ENCODE measurements at regions not wholly inside any gene's neighbourhood (a gene's known extent, or its start where the extent isn't known, plus 50 kb on each side); places are given as distances from the start of the nearest gene placed in this dataset.

DNA sequence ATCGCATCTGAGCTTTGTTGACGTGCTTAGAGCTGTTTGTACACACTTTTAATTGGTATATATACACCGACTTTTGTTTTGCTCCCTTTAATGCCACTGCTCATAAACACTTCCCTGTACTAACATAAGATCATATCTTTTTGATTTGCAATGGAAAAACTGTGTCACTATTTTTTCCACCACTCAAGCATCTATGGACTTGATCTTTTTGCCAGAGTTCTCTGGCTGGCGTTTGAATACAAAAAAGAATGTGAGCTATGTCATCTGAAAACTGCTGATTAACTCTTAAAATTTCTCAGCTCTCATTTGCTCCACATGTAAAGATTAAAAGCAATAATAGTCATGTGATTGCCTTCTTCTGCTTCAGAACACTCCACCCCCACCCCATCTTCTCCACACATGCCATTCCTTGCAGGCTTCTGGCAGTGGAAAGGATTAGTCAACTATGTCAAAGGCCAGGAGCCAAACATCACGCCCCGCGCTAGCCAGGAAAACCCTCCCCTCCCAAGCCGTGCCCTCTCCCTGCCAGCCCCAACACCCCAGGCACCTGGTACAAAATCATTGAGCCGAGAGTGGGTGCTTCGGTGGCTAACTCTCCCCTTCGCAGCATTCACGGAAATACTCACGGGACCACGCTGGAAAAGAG, 123.4 kb upstream of the MEF2A start:
- Mint-ChIP-seq H3K9me3 (no peaks in the 10 kb centered on the region), H3K4me1 (peaks cover 15% of the 10 kb centered on the region), H3K27ac (no peak overlapping the region), H3K4me3 (no peak overlapping the region), H3K27me3 (ENCODE audit: low read depth) (no peaks in the 10 kb centered on the region), H3K36me3 (no peaks in the 10 kb centered on the region)
- CTCF ChIA-PET: interaction anchor here (0.5 kb wide), 1 partner anchor 533 kb away, joined by 3 read pairs; no protein-coding TSS in a partner anchor
- no peak for TF ChIP-seq ZNF671 (CRISPR knock-in tag; IDR thresholded peaks at IDR 0.05)
- TF ChIP-seq, protein P1, sequence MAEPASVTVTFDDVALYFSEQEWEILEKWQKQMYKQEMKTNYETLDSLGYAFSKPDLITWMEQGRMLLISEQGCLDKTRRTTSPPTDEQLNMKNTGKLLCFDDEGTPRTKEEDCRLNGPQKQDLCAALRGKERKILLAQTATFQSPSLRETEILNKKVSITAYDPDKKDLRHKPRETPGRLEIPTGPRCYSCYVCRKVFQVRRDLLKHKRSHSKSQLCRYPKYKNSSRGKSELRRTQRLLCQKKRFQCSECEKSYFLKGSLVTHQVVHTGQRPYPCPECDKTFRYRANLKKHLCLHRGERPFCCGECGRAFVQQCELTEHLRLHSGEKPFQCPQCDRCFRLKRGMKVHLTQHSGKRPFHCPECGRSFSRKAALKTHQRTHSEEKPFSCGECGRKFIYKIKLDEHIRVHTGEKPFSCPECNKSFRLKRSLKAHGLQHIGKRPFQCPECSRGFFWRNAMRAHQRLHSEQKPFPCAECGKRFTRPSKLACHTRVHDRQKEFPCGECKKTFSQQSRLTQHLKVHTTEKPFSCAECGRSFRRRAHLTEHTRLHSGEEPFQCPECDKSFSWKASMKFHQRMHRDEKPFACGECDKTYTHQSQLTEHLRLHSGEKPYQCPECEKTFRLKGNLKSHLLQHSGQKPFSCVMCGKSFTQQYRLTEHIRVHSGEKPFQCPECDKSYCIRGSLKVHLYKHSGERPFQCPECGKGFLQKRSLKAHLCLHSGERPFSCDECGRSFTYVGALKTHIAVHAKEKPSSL (CRISPR knock-in tag; conservative IDR thresholded peaks at IDR 0.05): no peak
- TF ChIP-seq, protein P2, sequence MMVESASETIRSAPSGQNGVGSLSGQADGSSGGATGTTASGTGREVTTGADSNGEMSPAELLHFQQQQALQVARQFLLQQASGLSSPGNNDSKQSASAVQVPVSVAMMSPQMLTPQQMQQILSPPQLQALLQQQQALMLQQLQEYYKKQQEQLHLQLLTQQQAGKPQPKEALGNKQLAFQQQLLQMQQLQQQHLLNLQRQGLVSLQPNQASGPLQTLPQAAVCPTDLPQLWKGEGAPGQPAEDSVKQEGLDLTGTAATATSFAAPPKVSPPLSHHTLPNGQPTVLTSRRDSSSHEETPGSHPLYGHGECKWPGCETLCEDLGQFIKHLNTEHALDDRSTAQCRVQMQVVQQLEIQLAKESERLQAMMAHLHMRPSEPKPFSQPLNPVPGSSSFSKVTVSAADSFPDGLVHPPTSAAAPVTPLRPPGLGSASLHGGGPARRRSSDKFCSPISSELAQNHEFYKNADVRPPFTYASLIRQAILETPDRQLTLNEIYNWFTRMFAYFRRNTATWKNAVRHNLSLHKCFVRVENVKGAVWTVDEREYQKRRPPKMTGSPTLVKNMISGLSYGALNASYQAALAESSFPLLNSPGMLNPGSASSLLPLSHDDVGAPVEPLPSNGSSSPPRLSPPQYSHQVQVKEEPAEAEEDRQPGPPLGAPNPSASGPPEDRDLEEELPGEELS (CRISPR knock-in tag; IDR thresholded peaks at IDR 0.05): no peak
- no peak for TF ChIP-seq CREB1 (CRISPR knock-in tag; IDR thresholded peaks at IDR 0.05)
- no peak for TF ChIP-seq SMAD4 (CRISPR knock-in tag; IDR thresholded peaks at IDR 0.05)
- TF ChIP-seq GABPB1 (CRISPR knock-in tag; IDR thresholded peaks at IDR 0.05): no peak
- no peak for TF ChIP-seq MLX (CRISPR knock-in tag; IDR thresholded peaks at IDR 0.05)
- no peak for TF ChIP-seq IRF2 (CRISPR knock-in tag; IDR thresholded peaks at IDR 0.05; ENCODE audit: borderline replicate concordance, low read depth)
- no peak for TF ChIP-seq ATF2 (CRISPR knock-in tag; IDR thresholded peaks at IDR 0.05; ENCODE audit: borderline replicate concordance, low read depth)
- TF ChIP-seq SMAD3 (CRISPR knock-in tag; IDR thresholded peaks at IDR 0.05; ENCODE audit: borderline replicate concordance): no peak
- TF ChIP-seq JUN (CRISPR knock-in tag; IDR thresholded peaks at IDR 0.05): no peak
- TF ChIP-seq, protein P3, sequence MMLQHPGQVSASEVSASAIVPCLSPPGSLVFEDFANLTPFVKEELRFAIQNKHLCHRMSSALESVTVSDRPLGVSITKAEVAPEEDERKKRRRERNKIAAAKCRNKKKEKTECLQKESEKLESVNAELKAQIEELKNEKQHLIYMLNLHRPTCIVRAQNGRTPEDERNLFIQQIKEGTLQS (CRISPR knock-in tag; conservative IDR thresholded peaks at IDR 0.05): no peak
- ATAC-seq (no peak), DNase-seq (ENCODE audit: low spot score) (no peak)
- POLR2A ChIA-PET: no interaction called here

GRCh38 chr15:99443056-99443756, 122.6 kb upstream of the MEF2A start:
- ATAC-seq: no peak

More at GRCh38 chr15:99443056-99443756, 122.6 kb upstream of the MEF2A start:
- POLR2A ChIA-PET: no interaction called here
- H3K4me3 Mint-ChIP-seq: no peak overlapping the region
- DNase-seq (ENCODE audit: low spot score): no peak
- H3K36me3 Mint-ChIP-seq: no peaks in the 10 kb centered on the region
- no peaks in the 10 kb centered on the region for H3K9me3 Mint-ChIP-seq
- no peak for TF ChIP-seq TCF7 (CRISPR knock-in tag; IDR thresholded peaks at IDR 0.05; ENCODE audit: low read depth)
- TF ChIP-seq, protein P4, sequence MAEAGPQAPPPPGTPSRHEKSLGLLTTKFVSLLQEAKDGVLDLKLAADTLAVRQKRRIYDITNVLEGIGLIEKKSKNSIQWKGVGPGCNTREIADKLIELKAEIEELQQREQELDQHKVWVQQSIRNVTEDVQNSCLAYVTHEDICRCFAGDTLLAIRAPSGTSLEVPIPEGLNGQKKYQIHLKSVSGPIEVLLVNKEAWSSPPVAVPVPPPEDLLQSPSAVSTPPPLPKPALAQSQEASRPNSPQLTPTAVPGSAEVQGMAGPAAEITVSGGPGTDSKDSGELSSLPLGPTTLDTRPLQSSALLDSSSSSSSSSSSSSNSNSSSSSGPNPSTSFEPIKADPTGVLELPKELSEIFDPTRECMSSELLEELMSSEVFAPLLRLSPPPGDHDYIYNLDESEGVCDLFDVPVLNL (CRISPR knock-in tag; IDR thresholded peaks at IDR 0.05; ENCODE audit: borderline replicate concordance, low read depth): no peak
- TF ChIP-seq, protein P3 (CRISPR knock-in tag; conservative IDR thresholded peaks at IDR 0.05): no peak
- no peak for TF ChIP-seq TEAD1 (CRISPR knock-in tag; IDR thresholded peaks at IDR 0.05)
- TF ChIP-seq ZBTB21 (CRISPR knock-in tag; IDR thresholded peaks at IDR 0.05; ENCODE audit: borderline replicate concordance): no peak
- TF ChIP-seq, protein P5, sequence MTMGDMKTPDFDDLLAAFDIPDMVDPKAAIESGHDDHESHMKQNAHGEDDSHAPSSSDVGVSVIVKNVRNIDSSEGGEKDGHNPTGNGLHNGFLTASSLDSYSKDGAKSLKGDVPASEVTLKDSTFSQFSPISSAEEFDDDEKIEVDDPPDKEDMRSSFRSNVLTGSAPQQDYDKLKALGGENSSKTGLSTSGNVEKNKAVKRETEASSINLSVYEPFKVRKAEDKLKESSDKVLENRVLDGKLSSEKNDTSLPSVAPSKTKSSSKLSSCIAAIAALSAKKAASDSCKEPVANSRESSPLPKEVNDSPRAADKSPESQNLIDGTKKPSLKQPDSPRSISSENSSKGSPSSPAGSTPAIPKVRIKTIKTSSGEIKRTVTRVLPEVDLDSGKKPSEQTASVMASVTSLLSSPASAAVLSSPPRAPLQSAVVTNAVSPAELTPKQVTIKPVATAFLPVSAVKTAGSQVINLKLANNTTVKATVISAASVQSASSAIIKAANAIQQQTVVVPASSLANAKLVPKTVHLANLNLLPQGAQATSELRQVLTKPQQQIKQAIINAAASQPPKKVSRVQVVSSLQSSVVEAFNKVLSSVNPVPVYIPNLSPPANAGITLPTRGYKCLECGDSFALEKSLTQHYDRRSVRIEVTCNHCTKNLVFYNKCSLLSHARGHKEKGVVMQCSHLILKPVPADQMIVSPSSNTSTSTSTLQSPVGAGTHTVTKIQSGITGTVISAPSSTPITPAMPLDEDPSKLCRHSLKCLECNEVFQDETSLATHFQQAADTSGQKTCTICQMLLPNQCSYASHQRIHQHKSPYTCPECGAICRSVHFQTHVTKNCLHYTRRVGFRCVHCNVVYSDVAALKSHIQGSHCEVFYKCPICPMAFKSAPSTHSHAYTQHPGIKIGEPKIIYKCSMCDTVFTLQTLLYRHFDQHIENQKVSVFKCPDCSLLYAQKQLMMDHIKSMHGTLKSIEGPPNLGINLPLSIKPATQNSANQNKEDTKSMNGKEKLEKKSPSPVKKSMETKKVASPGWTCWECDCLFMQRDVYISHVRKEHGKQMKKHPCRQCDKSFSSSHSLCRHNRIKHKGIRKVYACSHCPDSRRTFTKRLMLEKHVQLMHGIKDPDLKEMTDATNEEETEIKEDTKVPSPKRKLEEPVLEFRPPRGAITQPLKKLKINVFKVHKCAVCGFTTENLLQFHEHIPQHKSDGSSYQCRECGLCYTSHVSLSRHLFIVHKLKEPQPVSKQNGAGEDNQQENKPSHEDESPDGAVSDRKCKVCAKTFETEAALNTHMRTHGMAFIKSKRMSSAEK (CRISPR knock-in tag; IDR thresholded peaks at IDR 0.05; ENCODE audit: borderline replicate concordance): no peak
- no peak for TF ChIP-seq CREM (CRISPR knock-in tag; IDR thresholded peaks at IDR 0.05)
- H3K27me3 Mint-ChIP-seq (ENCODE audit: low read depth): no peaks in the 10 kb centered on the region; the same call in 1 of the 2 replicates
- no peak overlapping the region for H3K27ac Mint-ChIP-seq
- CTCF ChIA-PET: no interaction called here
- peaks cover 16% of the 10 kb centered on the region for H3K4me1 Mint-ChIP-seq

Data from WTC11 (cell line).